Thymus (tissue), 11 donors: ENCODE measurements at regions not wholly inside any gene's neighbourhood (a gene's known extent, or its start where the extent isn't known, plus 50 kb on each side); places are given as distances from the start of the nearest gene placed in this dataset.

Experiments
- DNase-seq, 9 donors: peaks; one replicate each; pipeline ENCODE4 v3.0.0-alpha.2; 2013; ENCODE audit warnings: low spot score in 9 of 9, low read depth in 6 of 9, missing footprints in 1 of 9
- H3K27ac ChIP-seq, 2 donors: one replicate each; pipeline ENCODE4 v1.5.1; 2013; ENCODE audit warnings: control low read depth in 1 of 2, low read depth in 1 of 2, low read length in 1 of 2, mild to moderate bottlenecking in 1 of 2, moderate library complexity in 1 of 2
- H3K27me3 ChIP-seq, 2 donors: one replicate each; pipeline ENCODE4 v1.5.1; 2013; ENCODE audit warnings: low read length in 1 of 2; ENCODE audit not compliant: control insufficient read depth in 2 of 2, insufficient read depth in 1 of 2
- H3K36me3 ChIP-seq, 2 donors: one replicate each; pipeline ENCODE4 v1.5.1; 2013; ENCODE audit warnings: low read length in 1 of 2, mild to moderate bottlenecking in 1 of 2, moderate library complexity in 1 of 2; ENCODE audit not compliant: control insufficient read depth in 2 of 2, insufficient read depth in 2 of 2
- H3K4me1 ChIP-seq, 2 donors: one replicate each; pipeline ENCODE4 v1.5.1; 2013; ENCODE audit warnings: low read length in 2 of 2; ENCODE audit not compliant: control insufficient read depth in 2 of 2, insufficient read depth in 2 of 2
- H3K4me3 ChIP-seq, 2 donors: one replicate each; pipeline ENCODE4 v1.5.1; 2013; ENCODE audit warnings: low read length in 2 of 2, control low read depth in 1 of 2, mild to moderate bottlenecking in 1 of 2
- H3K9me3 ChIP-seq, 2 donors: one replicate each; pipeline ENCODE4 v1.5.1; 2013; ENCODE audit warnings: low read length in 1 of 2, mild to moderate bottlenecking in 1 of 2; ENCODE audit not compliant: control insufficient read depth in 2 of 2, insufficient read depth in 1 of 2
- WGBS: extraction: QIAGEN DNeasy Blood & Tissue Kit; methylation state at CpG from one replicate; pipeline ENCODE4 v1.1.7; 2013; 5-methylcytosine and 5-hydroxymethylcytosine counted together
- donor health status: healthy.

DNA sequence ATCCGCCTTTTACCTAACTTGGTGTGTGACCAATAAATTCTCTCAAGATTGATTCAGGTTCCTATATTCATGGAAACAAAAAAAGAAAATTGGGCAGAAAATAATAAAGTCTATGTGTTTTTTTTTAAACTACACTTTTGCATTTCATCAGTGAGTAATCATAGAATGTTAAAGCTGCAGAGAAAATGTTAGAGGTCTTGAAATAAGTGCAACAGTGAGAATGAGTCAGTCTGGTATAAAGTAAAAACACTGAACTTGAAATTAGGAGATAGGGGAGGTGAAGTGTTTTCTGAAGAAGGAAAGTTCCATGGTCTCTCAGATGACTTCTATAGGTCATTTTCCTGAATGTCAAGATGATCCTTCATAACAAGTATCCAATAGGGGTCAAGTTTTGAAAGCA, 202.6 kb upstream of the NRP1 start:
- H3K4me3 ChIP-seq: no peak overlapping the region
- no peaks in the 10 kb centered on the region for H3K27me3 ChIP-seq
- no peaks in the 10 kb centered on the region for H3K4me1 ChIP-seq
- no peak for DNase-seq
- WGBS: 98% methylated on average over 1 of the region's 1 CpG
- H3K27ac ChIP-seq: no peak overlapping the region
- no peaks in the 10 kb centered on the region for H3K36me3 ChIP-seq
- no peaks in the 10 kb centered on the region for H3K9me3 ChIP-seq

DNA sequence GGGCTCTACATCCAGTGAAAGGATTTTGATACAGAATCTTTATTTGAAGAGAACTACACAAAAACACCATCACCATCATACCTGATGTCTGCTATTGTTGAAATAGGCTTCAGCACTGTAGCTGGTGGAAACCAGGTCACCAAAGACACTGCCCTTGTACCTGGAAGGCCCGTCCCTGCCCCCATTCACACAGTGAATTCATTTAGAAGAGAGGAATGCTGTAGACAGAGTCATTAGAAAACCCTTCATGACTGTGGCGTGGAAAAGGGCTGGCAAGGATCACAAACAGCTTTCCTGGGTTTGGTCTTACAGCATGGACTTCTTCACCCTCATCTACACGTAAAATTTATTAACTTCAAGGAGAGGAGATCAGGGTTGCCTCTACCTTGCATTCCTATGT, 202.0 kb upstream of the NRP1 start:
- no peak overlapping the region for H3K27ac ChIP-seq
- H3K9me3 ChIP-seq: no peaks in the 10 kb centered on the region
- no peaks in the 10 kb centered on the region for H3K4me1 ChIP-seq
- H3K27me3 ChIP-seq: no peaks in the 10 kb centered on the region
- 86% methylated on average over 3 of the region's 3 CpGs for WGBS
- DNase-seq: no peak
- no peaks in the 10 kb centered on the region for H3K36me3 ChIP-seq
- H3K4me3 ChIP-seq: no peak overlapping the region

DNA sequence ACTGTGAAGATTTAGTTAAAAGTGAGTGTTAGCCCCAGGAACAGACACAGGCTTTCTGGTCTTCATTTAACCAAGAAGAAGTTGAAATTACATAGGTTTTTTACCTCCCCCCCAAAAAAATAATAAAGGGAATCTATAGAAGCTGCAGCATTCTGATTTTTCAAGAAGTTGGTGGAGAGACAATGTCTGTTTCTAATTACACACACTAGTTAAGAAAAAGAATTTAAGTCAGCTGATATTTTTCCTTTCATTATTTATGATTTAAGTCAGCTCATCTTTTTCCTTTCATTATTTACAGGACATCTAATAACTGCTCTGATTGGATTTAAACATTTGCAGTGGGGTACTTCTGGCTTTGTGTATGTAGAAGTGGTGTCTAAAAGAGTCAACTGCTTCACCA, 201.4 kb upstream of the NRP1 start:
- H3K27me3 ChIP-seq: no peaks in the 10 kb centered on the region
- H3K27ac ChIP-seq: no peak overlapping the region
- DNase-seq: no peak
- H3K4me1 ChIP-seq: no peaks in the 10 kb centered on the region
- no peak overlapping the region for H3K4me3 ChIP-seq
- no peaks in the 10 kb centered on the region for H3K36me3 ChIP-seq
- H3K9me3 ChIP-seq: no peaks in the 10 kb centered on the region

DNA sequence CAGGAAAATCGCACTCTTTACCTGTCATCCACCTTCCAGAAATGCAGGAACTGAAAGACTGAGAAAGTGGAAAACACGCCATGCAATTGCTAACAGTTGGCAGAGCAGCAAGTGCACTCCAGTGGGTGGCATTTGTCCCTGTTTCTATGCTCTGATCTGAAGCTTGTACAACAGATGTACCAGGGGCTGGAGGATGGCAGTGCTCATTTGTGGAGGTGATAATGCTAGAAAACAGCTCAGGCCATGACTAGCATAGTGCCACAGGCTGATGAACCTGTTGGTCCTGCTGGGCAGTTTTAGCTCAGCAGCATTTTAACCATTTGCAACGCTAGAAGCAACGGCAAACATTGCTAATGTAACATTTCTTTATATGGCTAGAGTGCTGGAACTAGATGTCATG, 199.9 kb upstream of the NRP1 start:
- no peak for DNase-seq
- Histone ChIP-seq H3K9me3 (no peaks in the 10 kb centered on the region), H3K27me3 (no peaks in the 10 kb centered on the region), H3K4me3 (no peak overlapping the region), H3K27ac (no peak overlapping the region), H3K4me1 (no peaks in the 10 kb centered on the region), H3K36me3 (no peaks in the 10 kb centered on the region)
- WGBS: 94% methylated on average over 4 of the region's 4 CpGs

DNA sequence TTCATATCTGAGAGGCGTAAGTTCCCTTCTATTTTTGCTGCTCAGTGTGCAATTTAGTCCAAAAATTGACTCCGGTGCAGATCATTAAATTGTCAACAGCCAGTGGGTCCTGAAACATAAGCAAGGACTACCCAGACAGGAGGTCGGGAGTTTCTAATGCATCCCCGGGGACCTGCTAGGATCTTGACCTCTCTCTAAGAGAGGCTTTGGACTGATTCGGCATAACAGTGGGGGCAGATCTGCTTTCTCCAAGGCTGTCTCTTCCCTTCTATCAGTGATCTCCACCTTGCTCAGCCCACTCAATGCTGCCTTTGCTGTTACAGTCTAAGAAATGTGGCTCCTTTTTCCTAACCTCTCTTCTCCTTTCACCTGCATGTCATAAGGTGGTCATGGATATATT, 199.1 kb upstream of the NRP1 start:
- Histone ChIP-seq H3K27me3 (no peaks in the 10 kb centered on the region), H3K36me3 (no peaks in the 10 kb centered on the region), H3K4me3 (no peak overlapping the region), H3K9me3 (no peaks in the 10 kb centered on the region), H3K4me1 (no peaks in the 10 kb centered on the region), H3K27ac (no peak overlapping the region)
- no peak for DNase-seq
- 95% methylated on average over 5 of the region's 5 CpGs for WGBS

DNA sequence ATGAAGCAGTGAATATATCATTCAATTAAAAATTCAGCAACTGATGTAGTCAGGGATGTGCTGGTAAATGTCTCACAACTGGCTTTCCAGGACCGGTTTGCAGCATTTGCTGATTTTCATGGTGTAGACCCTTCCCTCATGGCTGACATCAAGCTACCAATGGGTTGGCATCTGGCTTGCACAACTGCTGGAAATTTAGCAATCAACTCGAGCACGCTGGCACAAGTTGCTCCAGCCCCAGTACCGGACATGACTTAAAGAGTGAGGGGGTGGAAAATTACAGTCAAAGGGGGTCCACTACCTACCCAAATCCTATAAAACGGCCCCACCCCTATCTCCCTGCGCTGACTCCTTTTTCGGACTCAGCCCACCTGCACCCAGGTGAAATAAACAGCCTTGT, 198.4 kb upstream of the NRP1 start:
- WGBS: 93% methylated on average over 7 of the region's 7 CpGs
- DNase-seq: no peak
- Histone ChIP-seq H3K4me3 (no peak overlapping the region), H3K27me3 (no peaks in the 10 kb centered on the region), H3K27ac (no peak overlapping the region), H3K9me3 (no peaks in the 10 kb centered on the region), H3K36me3 (no peaks in the 10 kb centered on the region), H3K4me1 (no peaks in the 10 kb centered on the region)

DNA sequence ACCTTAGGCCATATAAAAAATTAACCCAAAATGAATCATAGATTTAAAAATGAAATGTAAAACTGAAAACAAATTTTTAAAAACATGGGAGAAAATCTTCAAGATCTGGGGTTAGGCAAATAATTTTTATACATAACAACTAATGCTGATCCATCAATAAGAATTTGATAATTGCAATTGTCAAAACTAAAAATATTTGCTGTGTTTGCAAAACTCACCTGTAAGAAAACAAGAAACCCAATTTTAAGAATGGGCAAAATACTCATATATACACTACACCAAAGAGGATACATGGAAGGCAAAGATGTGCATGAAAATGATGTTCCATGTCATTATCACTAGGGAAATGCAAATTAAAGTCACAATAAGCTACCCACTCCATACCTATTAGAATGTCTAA, 194.8 kb upstream of the NRP1 start:
- Histone ChIP-seq H3K36me3 (no peaks in the 10 kb centered on the region), H3K4me3 (no peak overlapping the region), H3K27me3 (no peaks in the 10 kb centered on the region), H3K27ac (no peak overlapping the region), H3K4me1 (no peaks in the 10 kb centered on the region), H3K9me3 (no peaks in the 10 kb centered on the region)
- DNase-seq: no peak

DNA sequence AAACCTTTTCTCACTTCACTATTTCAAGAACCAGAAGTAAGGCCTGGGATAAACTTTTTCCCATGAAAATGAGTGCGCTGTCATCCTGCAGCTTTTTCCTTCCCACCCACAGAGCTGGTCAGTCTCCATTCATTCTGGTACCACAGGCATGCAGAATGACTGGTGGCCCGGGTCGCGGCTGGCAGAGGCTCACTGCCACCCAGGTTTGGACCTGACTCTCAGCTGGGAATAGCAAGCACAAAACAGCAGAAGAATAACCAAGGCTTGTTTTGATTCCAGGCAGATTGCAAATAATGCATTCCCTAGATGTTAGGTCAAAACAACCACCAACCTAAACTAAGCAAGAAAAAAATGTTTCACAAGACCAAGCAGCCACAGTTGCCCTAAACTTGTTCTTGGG, 190.5 kb upstream of the NRP1 start:
- no peak overlapping the region for H3K4me3 ChIP-seq
- H3K27me3 ChIP-seq: no peaks in the 10 kb centered on the region
- H3K27ac ChIP-seq: no peak overlapping the region
- H3K4me1 ChIP-seq: no peaks in the 10 kb centered on the region
- DNase-seq: no peak
- 88% methylated on average over 4 of the region's 4 CpGs for WGBS
- no peaks in the 10 kb centered on the region for H3K9me3 ChIP-seq
- H3K36me3 ChIP-seq: no peaks in the 10 kb centered on the region

DNA sequence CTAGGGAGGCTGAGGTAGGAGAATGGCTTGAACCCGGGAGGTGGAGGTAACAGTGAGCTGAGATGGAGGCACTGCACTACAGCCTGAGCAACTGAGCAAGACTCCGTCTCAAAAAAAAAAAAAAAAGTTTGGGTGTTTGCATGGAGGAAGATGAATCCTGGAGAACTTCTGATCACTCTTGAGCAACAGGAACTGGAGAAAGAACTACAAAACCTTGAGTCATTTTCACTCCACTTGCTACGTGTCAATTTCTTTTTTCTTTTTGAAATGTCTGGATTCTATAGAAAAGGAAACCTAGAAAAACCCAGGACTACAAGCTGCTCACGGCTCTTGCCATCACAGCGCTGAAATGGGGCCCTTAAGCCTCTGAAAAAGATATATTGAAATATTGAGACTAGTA, 189.6 kb upstream of the NRP1 start:
- 95% methylated on average over 5 of the region's 5 CpGs for WGBS
- Histone ChIP-seq H3K36me3 (no peaks in the 10 kb centered on the region), H3K4me1 (no peaks in the 10 kb centered on the region), H3K9me3 (no peaks in the 10 kb centered on the region), H3K27me3 (no peaks in the 10 kb centered on the region), H3K4me3 (no peak overlapping the region), H3K27ac (no peak overlapping the region)
- no peak for DNase-seq

DNA sequence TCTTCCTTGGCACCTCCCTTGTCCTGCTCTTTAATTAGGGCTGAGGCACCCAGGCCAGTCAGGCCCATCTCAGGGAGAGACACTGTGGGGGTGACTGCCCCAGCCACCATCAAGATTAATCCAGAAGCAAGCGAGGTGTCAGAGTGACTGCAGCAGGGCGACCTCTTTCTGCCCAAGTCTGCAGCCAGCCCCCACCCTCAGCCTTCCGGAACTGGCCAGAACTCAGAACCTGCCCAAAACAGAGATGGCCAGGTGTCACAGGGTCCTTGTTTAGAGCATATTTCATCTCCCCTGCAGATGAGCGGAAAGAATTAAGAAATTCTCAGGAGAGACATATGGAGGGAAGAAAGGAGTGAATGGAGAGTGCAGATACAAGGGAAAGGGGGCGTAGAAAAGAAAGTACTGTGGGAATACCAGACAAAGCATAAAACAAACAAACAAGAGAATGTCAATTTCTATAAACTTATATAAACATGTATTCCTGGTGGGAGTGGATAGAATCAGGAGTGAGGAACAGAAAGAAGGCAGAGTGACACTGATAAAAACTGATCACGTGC, 188.8 kb upstream of the NRP1 start:
- WGBS: 95% methylated on average over 6 of the region's 6 CpGs
- no peaks in the 10 kb centered on the region for H3K9me3 ChIP-seq

More for the DNA sequence above, 188.8 kb upstream of the NRP1 start:
- Histone ChIP-seq H3K36me3 (no peaks in the 10 kb centered on the region), H3K4me3 (no peak overlapping the region), H3K27ac (no peak overlapping the region), H3K4me1 (no peaks in the 10 kb centered on the region), H3K27me3 (no peaks in the 10 kb centered on the region)
- no peak for DNase-seq
